OCI-LY7 (cell line): ENCODE measurements at regions not wholly inside any gene's neighbourhood (a gene's known extent, or its start where the extent isn't known, plus 50 kb on each side); places are given as distances from the start of the nearest gene placed in this dataset.

Experiments
- BruUV-seq: library from RNA; stranded (reverse); fragments of 400-500 nt; replicated peaks from 2 replicates; lab custom pipeline; 2021; lab: Mats Ljungman, UMichigan
- CTCF ChIA-PET: fragments of 300-600 bp; sonication (Branson Sonifier 250); formaldehyde crosslinking; loops from one replicate; lab custom pipeline; 2022; ENCODE audit warnings: antibody characterized with exemption; ENCODE audit not compliant: unreplicated experiment; lab: Charles Lee
- POLR2A ChIA-PET: fragments of 300-600 bp; sonication (Branson Sonifier 250); formaldehyde crosslinking; loops from one replicate; lab custom pipeline; 2022; ENCODE audit warnings: antibody characterized with exemption; lab: Charles Lee
- DNase-seq: peaks from one replicate; pipeline ENCODE4 v3.0.0-alpha.2; 2015; ENCODE audit warnings: low spot score
- H2AFZ ChIP-seq: fragments of 200-600 bp; sonication (generic), shearing (Covaris generic); 2 replicates; pipeline ENCODE4 v1.6.1; 2014; ENCODE audit warnings: mild to moderate bottlenecking, antibody characterized with exemption, low read length, moderate library complexity
- H3K27ac ChIP-seq: fragments of 200-600 bp; sonication (generic); 2 replicates; pipeline ENCODE4 v1.5.1; 2014; ENCODE audit warnings: mixed run types, low read depth, mild to moderate bottlenecking, moderate library complexity, low read length, inconsistent platforms; ENCODE audit not compliant: poor library complexity, severe bottlenecking
- H3K36me3 ChIP-seq: fragments of 200-600 bp; sonication (generic); 2 replicates; pipeline ENCODE4 v1.6.1; 2014; ENCODE audit warnings: mild to moderate bottlenecking, antibody characterized with exemption, low read length, moderate library complexity, mixed read lengths; ENCODE audit not compliant: insufficient read depth
- H3K4me1 ChIP-seq: fragments of 200-600 bp; sonication (generic); 2 replicates; pipeline ENCODE4 v1.5.1; 2014; ENCODE audit warnings: mild to moderate bottlenecking, low read length; ENCODE audit not compliant: insufficient read depth, poor library complexity, severe bottlenecking
- H3K4me2 ChIP-seq: fragments of 200-600 bp; sonication (generic); 2 replicates; pipeline ENCODE4 v1.6.1; 2014; ENCODE audit warnings: mild to moderate bottlenecking, low read length
- H3K4me3 ChIP-seq: fragments of 200-600 bp; sonication (generic); 2 replicates; pipeline ENCODE4 v1.5.1; 2014; ENCODE audit warnings: mild to moderate bottlenecking, low read depth, low read length; ENCODE audit not compliant: poor library complexity, severe bottlenecking
- H3K79me2 ChIP-seq: fragments of 200-600 bp; sonication (generic); 2 replicates; pipeline ENCODE4 v1.6.1; 2016; ENCODE audit warnings: low read depth, mild to moderate bottlenecking, low read length, moderate library complexity, mixed read lengths; ENCODE audit not compliant: insufficient read depth
- H3K9me2 ChIP-seq: fragments of 200-600 bp; sonication (generic); 2 replicates; pipeline ENCODE4 v1.6.1; 2016; ENCODE audit warnings: mild to moderate bottlenecking, low read length, mixed read lengths; ENCODE audit not compliant: insufficient read depth
- H3K9me3 ChIP-seq: fragments of 200-600 bp; sonication (generic); 2 replicates; pipeline ENCODE4 v1.6.1; 2014; ENCODE audit warnings: mild to moderate bottlenecking, mixed run types, low read length, mixed read lengths
- H4K20me1 ChIP-seq: fragments of 200-600 bp; sonication (generic); 2 replicates; pipeline ENCODE4 v1.6.1; 2014; ENCODE audit warnings: mild to moderate bottlenecking, antibody characterized with exemption, low read length, moderate library complexity, mixed read lengths; ENCODE audit not compliant: insufficient read depth
- EZH2phosphoT487 ChIP-seq: fragments of 200-600 bp; sonication (generic); IDR thresholded peaks from 2 replicates; pipeline ENCODE4 v1.6.1; 2018; ENCODE audit warnings: low read depth, borderline replicate concordance, mild to moderate bottlenecking, mixed run types, antibody characterized with exemption, low read length, moderate library complexity, mixed read lengths
- intact Hi-C: fragments of 100-400 bp; cut with micrococcal nuclease; formaldehyde crosslinking; loops from one replicate; pipeline ENCODE4 v1.10.0; 2022; ENCODE audit not compliant: unreplicated experiment
- TF ChIP-seq, protein P1 (sequence below): fragments of 200-600 bp; sonication (generic); conservative IDR thresholded peaks from 2 replicates; pipeline ENCODE4 v1.5.1; 2014; ENCODE audit warnings: mild to moderate bottlenecking, antibody characterized with exemption, low read length, moderate library complexity, mixed read lengths

DNA sequence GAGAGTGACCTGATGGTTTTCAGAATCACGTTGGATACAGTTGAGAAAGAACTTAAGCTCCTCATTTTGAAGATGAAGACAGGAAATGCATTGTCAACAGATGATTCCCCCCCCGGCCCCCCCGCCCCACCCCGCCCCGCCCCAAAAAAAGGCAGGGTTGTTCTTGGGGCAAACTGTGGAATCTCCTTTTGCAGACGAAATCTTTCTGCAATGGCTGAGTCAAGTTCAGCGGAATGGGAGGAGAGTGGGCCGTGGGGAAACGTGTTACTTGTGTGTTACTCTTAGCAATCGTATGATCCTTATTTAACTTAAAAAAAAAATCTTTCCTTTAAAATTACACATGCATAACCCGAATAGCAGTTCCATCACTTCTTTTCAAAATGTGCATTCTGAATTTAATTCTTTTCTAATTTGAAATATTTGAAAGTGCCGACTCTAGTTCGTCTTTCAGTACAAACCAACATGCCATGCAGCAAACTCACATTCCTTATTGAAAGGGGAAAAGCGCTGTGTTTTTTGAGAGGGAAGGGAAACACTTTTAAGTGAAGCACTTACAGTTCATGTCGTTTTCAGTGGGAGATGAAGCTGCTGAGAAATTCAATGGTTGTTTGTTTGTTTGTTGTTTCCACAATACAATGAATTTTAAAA is 348.5 kb upstream of the ARGLU1 start:
- TF ChIP-seq, protein P1, sequence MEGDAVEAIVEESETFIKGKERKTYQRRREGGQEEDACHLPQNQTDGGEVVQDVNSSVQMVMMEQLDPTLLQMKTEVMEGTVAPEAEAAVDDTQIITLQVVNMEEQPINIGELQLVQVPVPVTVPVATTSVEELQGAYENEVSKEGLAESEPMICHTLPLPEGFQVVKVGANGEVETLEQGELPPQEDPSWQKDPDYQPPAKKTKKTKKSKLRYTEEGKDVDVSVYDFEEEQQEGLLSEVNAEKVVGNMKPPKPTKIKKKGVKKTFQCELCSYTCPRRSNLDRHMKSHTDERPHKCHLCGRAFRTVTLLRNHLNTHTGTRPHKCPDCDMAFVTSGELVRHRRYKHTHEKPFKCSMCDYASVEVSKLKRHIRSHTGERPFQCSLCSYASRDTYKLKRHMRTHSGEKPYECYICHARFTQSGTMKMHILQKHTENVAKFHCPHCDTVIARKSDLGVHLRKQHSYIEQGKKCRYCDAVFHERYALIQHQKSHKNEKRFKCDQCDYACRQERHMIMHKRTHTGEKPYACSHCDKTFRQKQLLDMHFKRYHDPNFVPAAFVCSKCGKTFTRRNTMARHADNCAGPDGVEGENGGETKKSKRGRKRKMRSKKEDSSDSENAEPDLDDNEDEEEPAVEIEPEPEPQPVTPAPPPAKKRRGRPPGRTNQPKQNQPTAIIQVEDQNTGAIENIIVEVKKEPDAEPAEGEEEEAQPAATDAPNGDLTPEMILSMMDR, result no peak
- TF ChIP-seq EZH2phosphoT487, result no peak
- no peak overlapping the region for H3K4me3 ChIP-seq
- CTCF ChIA-PET, result no interaction called here
- H3K27ac ChIP-seq, result no peak overlapping the region
- no peaks in the 10 kb centered on the region for H3K9me2 ChIP-seq
- POLR2A ChIA-PET, result no interaction called here
- peak overlapping the region; percentile 35; the same call in 1 of the 2 replicates for H2AFZ ChIP-seq
- peaks cover 48% of the 10 kb centered on the region for H3K4me1 ChIP-seq
- intact Hi-C loops, result loop anchor here (5.0 kb wide), 2 partner anchors 76 to 349 kb away; partner anchors contain the start of gene ARGLU1
- no peak for DNase-seq
- no peaks in the 10 kb centered on the region for H4K20me1 ChIP-seq
- no peak overlapping the region for H3K4me2 ChIP-seq
- no peaks in the 10 kb centered on the region for H3K79me2 ChIP-seq
- BruUV-seq, result no TSS peak
- H3K36me3 ChIP-seq, result no peaks in the 10 kb centered on the region
- H3K9me3 ChIP-seq, result no peaks in the 10 kb centered on the region

DNA sequence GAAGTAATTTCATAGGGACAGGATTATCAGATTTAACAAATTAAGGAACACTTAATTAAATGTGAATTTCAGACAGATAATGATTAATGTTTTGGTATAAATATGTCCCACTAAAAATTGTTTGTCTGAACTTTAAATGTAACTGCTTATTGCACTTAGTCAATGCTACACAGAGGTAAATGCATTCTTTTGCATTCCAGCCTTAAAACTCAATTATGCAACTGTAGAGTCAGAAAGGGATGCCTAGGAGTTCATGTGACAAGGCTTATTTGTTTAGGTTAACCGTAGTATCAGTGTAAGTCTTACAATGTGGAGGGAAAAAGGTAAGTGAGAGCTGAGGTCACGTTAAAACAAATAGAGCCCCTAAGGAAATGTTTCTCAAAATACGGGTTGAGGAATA is 347.2 kb upstream of the ARGLU1 start:
- no peak overlapping the region for H3K4me2 ChIP-seq
- no peak overlapping the region for H3K27ac ChIP-seq
- no peak overlapping the region for H3K4me3 ChIP-seq
- H3K79me2 ChIP-seq, result no peaks in the 10 kb centered on the region
- H3K9me3 ChIP-seq, result no peaks in the 10 kb centered on the region
- peaks cover 35% of the 10 kb centered on the region for H3K4me1 ChIP-seq
- intact Hi-C loops, result loop anchor here (5.0 kb wide), 2 partner anchors 77 to 348 kb away; partner anchors contain the start of gene ARGLU1
- H4K20me1 ChIP-seq, result no peaks in the 10 kb centered on the region
- no TSS peak for BruUV-seq
- DNase-seq, result no peak
- no peaks in the 10 kb centered on the region for H3K36me3 ChIP-seq
- ChIA-PET POLR2A (no interaction called here), CTCF (no interaction called here)
- no peak overlapping the region for H2AFZ ChIP-seq
- H3K9me2 ChIP-seq, result no peaks in the 10 kb centered on the region
- TF ChIP-seq, protein P1, result no peak
- no peak for TF ChIP-seq EZH2phosphoT487

DNA sequence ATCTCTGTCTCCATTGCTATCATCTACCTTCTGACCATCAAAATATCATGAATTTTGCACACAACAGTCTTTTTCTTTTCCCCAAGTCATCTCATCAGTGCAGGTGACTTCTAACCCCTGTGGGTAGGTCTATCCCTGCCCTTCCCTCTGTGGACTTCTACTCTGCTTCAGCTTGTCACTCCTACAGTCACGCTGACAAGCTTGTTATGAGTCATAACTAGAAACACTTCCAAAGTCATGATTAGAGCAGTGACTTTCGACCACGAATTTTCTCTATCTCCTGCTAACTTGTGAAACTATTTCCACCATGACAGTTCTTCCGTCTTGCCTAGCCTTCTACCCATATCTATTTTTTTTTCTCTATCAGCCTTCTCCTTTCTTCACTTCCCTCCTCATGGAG is 343.7 kb upstream of the ARGLU1 start:
- Histone ChIP-seq H3K79me2 (no peaks in the 10 kb centered on the region), H3K4me3 (no peak overlapping the region), H3K4me1 (peaks cover 7% of the 10 kb centered on the region), H3K4me2 (no peak overlapping the region), H2AFZ (no peak overlapping the region), H4K20me1 (no peaks in the 10 kb centered on the region), H3K9me3 (no peaks in the 10 kb centered on the region), H3K27ac (no peak overlapping the region), H3K9me2 (no peaks in the 10 kb centered on the region), H3K36me3 (no peaks in the 10 kb centered on the region)
- no TSS peak for BruUV-seq
- DNase-seq, result no peak
- POLR2A ChIA-PET, result interaction anchor here (0.9 kb wide), 1 partner anchor 8 kb away, joined by 3 read pairs; no protein-coding TSS in a partner anchor
- intact Hi-C loops, result no loop called here
- TF ChIP-seq, protein P1, result no peak
- no peak for TF ChIP-seq EZH2phosphoT487
- CTCF ChIA-PET, result no interaction called here
